ENCODE measurements at regions not wholly inside any gene's neighbourhood (a gene's known extent, or its start where the extent isn't known, plus 50 kb on each side); places are given as distances from the start of the nearest gene placed in this dataset.

DNA sequence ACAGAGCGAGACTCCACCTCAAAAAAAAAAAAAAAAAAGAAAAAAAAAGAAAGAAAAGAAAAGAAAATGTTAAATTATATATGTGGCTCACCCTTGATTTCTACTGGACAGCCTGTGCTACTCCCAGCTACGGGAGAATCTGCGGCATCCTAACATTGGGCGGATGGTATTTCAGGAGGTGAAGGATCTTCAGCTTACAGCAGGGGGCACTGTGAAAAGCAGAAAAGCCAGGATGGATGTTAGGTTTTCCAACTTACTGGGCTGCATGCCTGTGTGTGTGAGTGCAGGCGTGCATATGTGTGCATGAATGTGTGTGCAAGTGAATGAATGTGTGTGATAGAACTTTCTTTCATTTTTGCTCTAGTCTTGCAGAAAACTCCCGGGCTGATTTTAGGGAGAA lies 1066.5 kb downstream of the TYW1 start:
- no peaks in the 10 kb centered on the region for H3K27me3 ChIP-seq (ENCODE audit: control insufficient read depth, insufficient read depth, low read length)
- H3K56ac ChIP-seq (ENCODE audit: extremely low read depth, insufficient read depth, low read length) = no peak overlapping the region
- no TSS peak for BruUV-seq (replicated peaks)
- H3K79me1 ChIP-seq (ENCODE audit: low read depth in 1 of 2, low read length in 2 of 2) = no peaks in the 10 kb centered on the region
- H3K27ac ChIP-seq (ENCODE audit: insufficient read depth, low read length) = no peak overlapping the region
- no peak overlapping the region for H2AFZ ChIP-seq (replicated peaks; ENCODE audit: low read length, poor library complexity)
- H4K5ac ChIP-seq (ENCODE audit: low read depth, low read length) = no peak overlapping the region
- H3K4me2 ChIP-seq (ENCODE audit: low read depth, low read length) = no peak overlapping the region
- in situ Hi-C loops (cut with MboI; ENCODE audit: low sequenced_read_pairs) (no loop called here), dilution Hi-C loops (cut with HindIII; ENCODE audit: low sequenced_read_pairs, unreplicated experiment) (no loop called here), intact Hi-C loops (cut with micrococcal nuclease) (no loop called here)
- H2BK120ac ChIP-seq (ENCODE audit: low read depth, low read length) = no peak overlapping the region
- H2BK15ac ChIP-seq (ENCODE audit: low read depth, low read length) = no peak overlapping the region
- ATAC-seq (ENCODE audit: low read depth) (no peak), DNase-seq (no peak)
- TF ChIP-seq RCOR1 (IDR thresholded peaks at IDR 0.05; ENCODE audit: insufficient replicate concordance, low read length) = no peak
- TF ChIP-seq CEBPB (IDR thresholded peaks at IDR 0.05; ENCODE audit: low read depth, low read length) = no peak
- no peak for TF ChIP-seq RAD21 (IDR thresholded peaks at IDR 0.05; ENCODE audit: low read length)
- TF ChIP-seq RFX5 (IDR thresholded peaks at IDR 0.05; ENCODE audit: low read depth, low read length) = no peak
- TF ChIP-seq MAFK (IDR thresholded peaks at IDR 0.05; ENCODE audit: low read depth, low read length) = no peak
- TF ChIP-seq, protein P1, sequence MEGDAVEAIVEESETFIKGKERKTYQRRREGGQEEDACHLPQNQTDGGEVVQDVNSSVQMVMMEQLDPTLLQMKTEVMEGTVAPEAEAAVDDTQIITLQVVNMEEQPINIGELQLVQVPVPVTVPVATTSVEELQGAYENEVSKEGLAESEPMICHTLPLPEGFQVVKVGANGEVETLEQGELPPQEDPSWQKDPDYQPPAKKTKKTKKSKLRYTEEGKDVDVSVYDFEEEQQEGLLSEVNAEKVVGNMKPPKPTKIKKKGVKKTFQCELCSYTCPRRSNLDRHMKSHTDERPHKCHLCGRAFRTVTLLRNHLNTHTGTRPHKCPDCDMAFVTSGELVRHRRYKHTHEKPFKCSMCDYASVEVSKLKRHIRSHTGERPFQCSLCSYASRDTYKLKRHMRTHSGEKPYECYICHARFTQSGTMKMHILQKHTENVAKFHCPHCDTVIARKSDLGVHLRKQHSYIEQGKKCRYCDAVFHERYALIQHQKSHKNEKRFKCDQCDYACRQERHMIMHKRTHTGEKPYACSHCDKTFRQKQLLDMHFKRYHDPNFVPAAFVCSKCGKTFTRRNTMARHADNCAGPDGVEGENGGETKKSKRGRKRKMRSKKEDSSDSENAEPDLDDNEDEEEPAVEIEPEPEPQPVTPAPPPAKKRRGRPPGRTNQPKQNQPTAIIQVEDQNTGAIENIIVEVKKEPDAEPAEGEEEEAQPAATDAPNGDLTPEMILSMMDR (conservative IDR thresholded peaks at IDR 0.05; ENCODE audit: low read depth, low read length) = no peak
- TF ChIP-seq FOS (IDR thresholded peaks at IDR 0.05; ENCODE audit: low read depth, low read length) = no peak
- TF ChIP-seq POLR2A (IDR thresholded peaks at IDR 0.05; ENCODE audit: low read depth, low read length) = no peak
- no peak for TF ChIP-seq NFE2L2 (IDR thresholded peaks at IDR 0.05; ENCODE audit: low read depth, low read length)
- TF ChIP-seq MAZ (IDR thresholded peaks at IDR 0.05; ENCODE audit: borderline replicate concordance, low read depth, low read length) = no peak
- TF ChIP-seq, protein P2, sequence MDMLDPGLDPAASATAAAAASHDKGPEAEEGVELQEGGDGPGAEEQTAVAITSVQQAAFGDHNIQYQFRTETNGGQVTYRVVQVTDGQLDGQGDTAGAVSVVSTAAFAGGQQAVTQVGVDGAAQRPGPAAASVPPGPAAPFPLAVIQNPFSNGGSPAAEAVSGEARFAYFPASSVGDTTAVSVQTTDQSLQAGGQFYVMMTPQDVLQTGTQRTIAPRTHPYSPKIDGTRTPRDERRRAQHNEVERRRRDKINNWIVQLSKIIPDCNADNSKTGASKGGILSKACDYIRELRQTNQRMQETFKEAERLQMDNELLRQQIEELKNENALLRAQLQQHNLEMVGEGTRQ (IDR thresholded peaks at IDR 0.05; ENCODE audit: low read depth, low read length) = no peak
- no peak for TF ChIP-seq CHD1 (IDR thresholded peaks at IDR 0.05; ENCODE audit: low read depth, low read length)
- no peak for TF ChIP-seq ELK1 (IDR thresholded peaks at IDR 0.05; ENCODE audit: borderline replicate concordance, low read depth, low read length)
- no peak for TF ChIP-seq MXI1 (IDR thresholded peaks at IDR 0.05; ENCODE audit: borderline replicate concordance, low read depth, low read length)
- TF ChIP-seq BHLHE40 (IDR thresholded peaks at IDR 0.05; ENCODE audit: low read depth, low read length) = no peak
- H3K4me1 ChIP-seq (ENCODE audit: control insufficient read depth, insufficient read depth, low read length) = no peaks in the 10 kb centered on the region
- no peak overlapping the region for H2BK20ac ChIP-seq (ENCODE audit: low read depth, low read length)
- H4K20me1 ChIP-seq (ENCODE audit: insufficient read depth, low read length) = no peaks in the 10 kb centered on the region
- H4K91ac ChIP-seq (ENCODE audit: insufficient read depth, low read depth, low read length) = no peak overlapping the region
- CTCF ChIA-PET = interaction anchor here (0.9 kb wide), 1 partner anchor 11 kb away, joined by 5 read pairs; no protein-coding TSS in a partner anchor
- no peak overlapping the region for H3K4ac ChIP-seq (ENCODE audit: low read depth, low read length)
- no peak overlapping the region for H3K14ac ChIP-seq (replicated peaks; ENCODE audit: low read depth, low read length)
- WGBS, 2 experiments (ENCODE audit: extremely low coverage in 2 of 2, insufficient read length in 1 of 2) = 46% methylated on average over 3 of the region's 6 CpGs; no CpG with 5 or more reads in 1 of the 2 experiments
- no peak overlapping the region for H2AK5ac ChIP-seq (ENCODE audit: low read depth, low read length)
- no peaks in the 10 kb centered on the region for H3K9me1 ChIP-seq (ENCODE audit: insufficient read depth, low read length)
- H4K8ac ChIP-seq (ENCODE audit: low read depth in 2 of 2, low read length in 2 of 2) = no peak overlapping the region
- no peak overlapping the region for H3K23ac ChIP-seq (ENCODE audit: low read depth, low read length)
- no peak overlapping the region for H2BK5ac ChIP-seq (ENCODE audit: low read depth, low read length, poor library complexity, severe bottlenecking)
- POLR2A ChIA-PET (ENCODE audit: unreplicated experiment) = no interaction called here
- no peak overlapping the region for H3K4me3 ChIP-seq (ENCODE audit: insufficient read depth, low read depth, low read length)
- peaks cover 17% of the 10 kb centered on the region for H3K9me3 ChIP-seq (ENCODE audit: control insufficient read depth, insufficient read depth, low read length)
- no peak overlapping the region for H2AK9ac ChIP-seq (replicated peaks; ENCODE audit: low read depth, low read length, poor library complexity)
- H3K9ac ChIP-seq (ENCODE audit: low read depth, low read length) = no peak overlapping the region
- H3K18ac ChIP-seq (ENCODE audit: low read depth, low read length) = no peak overlapping the region
- H3K36me3 ChIP-seq (ENCODE audit: control insufficient read depth, insufficient read depth, low read length) = no peaks in the 10 kb centered on the region

All from IMR-90 (cell line).